ENCODE measurements at regions not wholly inside any gene's neighbourhood (a gene's known extent, or its start where the extent isn't known, plus 50 kb on each side); places are given as distances from the start of the nearest gene placed in this dataset.

GRCh38 chr1:209446356-209446755, 137.2 kb upstream of the CAMK1G start:
- DNase-seq (ENCODE audit: low spot score in 2 of 2) (no peak), ATAC-seq (no peak)
- Mint-ChIP-seq H3K27ac (no peak overlapping the region), H3K9me3 (no peaks in the 10 kb centered on the region), H3K4me1 (no peaks in the 10 kb centered on the region), H3K4me3 (no peak overlapping the region), H3K36me3 (no peaks in the 10 kb centered on the region)

- Mint-ChIP-seq H3K9me3 (no peaks in the 10 kb centered on the region), H3K4me3 (no peak overlapping the region), H3K4me1 (peaks cover 4% of the 10 kb centered on the region), H3K27ac (no peak overlapping the region), H3K36me3 (no peaks in the 10 kb centered on the region)
- no peak for DNase-seq (ENCODE audit: low spot score in 2 of 2)
- no peak for ATAC-seq
Observed at GRCh38 chr1:209454340-209454994, 129.0 kb upstream of the CAMK1G start.

- ATAC-seq (no peak), DNase-seq (ENCODE audit: low spot score in 2 of 2) (no peak)
- H3K27ac Mint-ChIP-seq = no peak overlapping the region
- no peaks in the 10 kb centered on the region for H3K9me3 Mint-ChIP-seq
- no peak overlapping the region for H3K4me3 Mint-ChIP-seq
- H3K36me3 Mint-ChIP-seq = no peaks in the 10 kb centered on the region
- H3K4me1 Mint-ChIP-seq = peaks cover 4% of the 10 kb centered on the region
Observed at GRCh38 chr1:209455145-209455544, 128.4 kb upstream of the CAMK1G start.

GRCh38 chr1:209455661-209456358, 127.7 kb upstream of the CAMK1G start:
- Mint-ChIP-seq H3K4me3 (no peak overlapping the region), H3K36me3 (no peaks in the 10 kb centered on the region), H3K27ac (no peak overlapping the region), H3K4me1 (peaks cover 4% of the 10 kb centered on the region), H3K9me3 (no peaks in the 10 kb centered on the region)
- ATAC-seq (no peak), DNase-seq (ENCODE audit: low spot score in 2 of 2) (no peak)

- Mint-ChIP-seq H3K4me1 (peaks cover 4% of the 10 kb centered on the region), H3K9me3 (no peaks in the 10 kb centered on the region), H3K27ac (no peak overlapping the region), H3K4me3 (no peak overlapping the region), H3K36me3 (no peaks in the 10 kb centered on the region)
- DNase-seq (ENCODE audit: low spot score in 2 of 2) (no peak), ATAC-seq (no peak)
Observed at GRCh38 chr1:209456878-209457277, 126.6 kb upstream of the CAMK1G start.

GRCh38 chr1:209457401-209458125, 126.0 kb upstream of the CAMK1G start:
- no peak overlapping the region for H3K4me3 Mint-ChIP-seq
- H3K36me3 Mint-ChIP-seq = no peaks in the 10 kb centered on the region
- peaks cover 4% of the 10 kb centered on the region for H3K4me1 Mint-ChIP-seq
- no peak overlapping the region for H3K27ac Mint-ChIP-seq
- H3K9me3 Mint-ChIP-seq = no peaks in the 10 kb centered on the region
- ATAC-seq (no peak), DNase-seq (ENCODE audit: low spot score in 2 of 2) (no peak)

- Mint-ChIP-seq H3K9me3 (no peaks in the 10 kb centered on the region), H3K27ac (no peak overlapping the region), H3K4me3 (no peak overlapping the region), H3K4me1 (peaks cover under 1% of the 10 kb centered on the region), H3K36me3 (no peaks in the 10 kb centered on the region)
- no peak for DNase-seq (ENCODE audit: low spot score in 2 of 2)
- no peak for ATAC-seq
Observed at GRCh38 chr1:209458921-209459320, 124.6 kb upstream of the CAMK1G start.

- no peak overlapping the region for H3K4me3 Mint-ChIP-seq
- ATAC-seq (no peak), DNase-seq (ENCODE audit: low spot score in 2 of 2) (no peak)
- H3K36me3 Mint-ChIP-seq = no peaks in the 10 kb centered on the region
- no peaks in the 10 kb centered on the region for H3K4me1 Mint-ChIP-seq
- no peaks in the 10 kb centered on the region for H3K9me3 Mint-ChIP-seq
- no peak overlapping the region for H3K27ac Mint-ChIP-seq
Observed at GRCh38 chr1:209461168-209461567, 122.3 kb upstream of the CAMK1G start.

- no peak overlapping the region for H3K27ac Mint-ChIP-seq
- no peaks in the 10 kb centered on the region for H3K9me3 Mint-ChIP-seq
- no peaks in the 10 kb centered on the region for H3K36me3 Mint-ChIP-seq
- ATAC-seq = no peak
- no peaks in the 10 kb centered on the region for H3K4me1 Mint-ChIP-seq
- H3K4me3 Mint-ChIP-seq = no peak overlapping the region
- no peak for DNase-seq (ENCODE audit: low spot score in 2 of 2)
Observed at GRCh38 chr1:209462433-209462832, 121.1 kb upstream of the CAMK1G start.

GRCh38 chr1:209463441-209463840, 120.1 kb upstream of the CAMK1G start:
- Mint-ChIP-seq H3K4me3 (no peak overlapping the region), H3K4me1 (no peaks in the 10 kb centered on the region), H3K9me3 (no peaks in the 10 kb centered on the region), H3K27ac (no peak overlapping the region), H3K36me3 (no peaks in the 10 kb centered on the region)
- DNase-seq (ENCODE audit: low spot score in 2 of 2) (no peak), ATAC-seq (no peak)

- H3K9me3 Mint-ChIP-seq = no peaks in the 10 kb centered on the region
- no peak overlapping the region for H3K4me3 Mint-ChIP-seq
- ATAC-seq (no peak), DNase-seq (ENCODE audit: low spot score in 2 of 2) (no peak)
- no peaks in the 10 kb centered on the region for H3K4me1 Mint-ChIP-seq
- no peaks in the 10 kb centered on the region for H3K36me3 Mint-ChIP-seq
- no peak overlapping the region for H3K27ac Mint-ChIP-seq
Observed at GRCh38 chr1:209473025-209473424, 110.5 kb upstream of the CAMK1G start.

GRCh38 chr1:209480345-209480744, 103.2 kb upstream of the CAMK1G start:
- DNase-seq (ENCODE audit: low spot score in 2 of 2) (no peak), ATAC-seq (no peak)
- Mint-ChIP-seq H3K4me3 (no peak overlapping the region), H3K9me3 (no peaks in the 10 kb centered on the region), H3K27ac (no peak overlapping the region), H3K36me3 (no peaks in the 10 kb centered on the region), H3K4me1 (peaks cover 4% of the 10 kb centered on the region)

GRCh38 chr1:209483691-209484090, 99.8 kb upstream of the CAMK1G start:
- H3K4me1 Mint-ChIP-seq = peaks cover 4% of the 10 kb centered on the region
- H3K4me3 Mint-ChIP-seq = no peak overlapping the region
- no peak overlapping the region for H3K27ac Mint-ChIP-seq
- no peaks in the 10 kb centered on the region for H3K9me3 Mint-ChIP-seq
- ATAC-seq (no peak), DNase-seq (ENCODE audit: low spot score in 2 of 2) (no peak)
- H3K36me3 Mint-ChIP-seq = no peaks in the 10 kb centered on the region

- Mint-ChIP-seq H3K36me3 (no peaks in the 10 kb centered on the region), H3K9me3 (no peaks in the 10 kb centered on the region), H3K4me3 (no peak overlapping the region), H3K27ac (no peak overlapping the region), H3K4me1 (peaks cover 4% of the 10 kb centered on the region)
- DNase-seq (ENCODE audit: low spot score in 2 of 2) (no peak), ATAC-seq (no peak)
Observed at GRCh38 chr1:209484429-209484828, 99.1 kb upstream of the CAMK1G start.

GRCh38 chr1:209485167-209485566, 98.3 kb upstream of the CAMK1G start:
- DNase-seq (ENCODE audit: low spot score in 2 of 2) = no peak
- Mint-ChIP-seq H3K27ac (no peak overlapping the region), H3K4me1 (peaks cover 4% of the 10 kb centered on the region), H3K36me3 (no peaks in the 10 kb centered on the region), H3K9me3 (no peaks in the 10 kb centered on the region), H3K4me3 (no peak overlapping the region)
- ATAC-seq = no peak

- Mint-ChIP-seq H3K36me3 (no peaks in the 10 kb centered on the region), H3K4me3 (no peak overlapping the region), H3K4me1 (peaks cover 4% of the 10 kb centered on the region), H3K9me3 (no peaks in the 10 kb centered on the region), H3K27ac (no peak overlapping the region)
- DNase-seq (ENCODE audit: low spot score in 2 of 2) = no peak
- no peak for ATAC-seq
Observed at GRCh38 chr1:209485751-209486150, 97.8 kb upstream of the CAMK1G start.
